NT2/D1 (cell line): ENCODE measurements at regions not wholly inside any gene's neighbourhood (a gene's known extent, or its start where the extent isn't known, plus 50 kb on each side); places are given as distances from the start of the nearest gene placed in this dataset.

ENCODE experiments used
- SUZ12 ChIP-seq: IDR thresholded peaks from 2 replicates; pipeline ENCODE4 v1.6.1; 2011; ENCODE audit not compliant: insufficient read length, insufficient read depth; ENCODE audit errors: extremely low read depth
- YY1 ChIP-seq: IDR thresholded peaks from 2 replicates; pipeline ENCODE4 v1.6.1; 2011; ENCODE audit not compliant: insufficient read length, insufficient read depth
- ZNF274 ChIP-seq: IDR thresholded peaks from 2 replicates; pipeline ENCODE4 v1.6.1; 2011; ENCODE audit warnings: mild to moderate bottlenecking, low read depth, low read length

DNA sequence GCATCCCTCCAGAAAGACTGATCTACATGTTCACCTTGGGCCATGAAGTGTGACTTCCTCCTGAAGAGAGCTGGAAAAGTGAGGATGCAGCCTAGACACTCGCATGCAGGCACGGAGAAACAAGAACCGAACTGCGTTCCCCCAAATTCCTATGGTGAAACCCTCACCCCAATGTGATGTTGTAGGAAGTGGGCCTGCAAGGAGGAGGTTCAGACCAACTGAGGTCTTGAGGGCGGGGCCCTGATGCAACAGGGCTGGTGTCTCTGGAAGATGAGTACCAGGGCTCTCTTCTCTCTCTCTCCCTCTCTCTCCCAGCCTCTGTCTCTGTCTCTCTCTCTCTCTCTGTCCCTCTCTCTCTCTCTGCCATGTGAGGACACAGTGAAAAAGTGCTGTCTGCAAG, 501.1 kb downstream of the BRD1 start:
- no peak for TF ChIP-seq YY1
- no peak for TF ChIP-seq ZNF274
- no peak for TF ChIP-seq SUZ12
